GM21825 (cell line): ENCODE measurements at regions not wholly inside any gene's neighbourhood (a gene's known extent, or its start where the extent isn't known, plus 50 kb on each side); places are given as distances from the start of the nearest gene placed in this dataset.
"Not testable (repeated sequence)": the region's sequence is repeated elsewhere in the genome, so short reads cannot be mapped to it uniquely, and the experiment has no call there.

ENCODE experiments used
- ATAC-seq: cut with Tn5 transposase; IDR thresholded peaks from one replicate; pipeline ENCODE4 v1.9.1; 2021; ENCODE audit warnings: mild to moderate bottlenecking, moderate library complexity; ENCODE audit not compliant: unreplicated experiment

- no peak for ATAC-seq
These were observed 187.1 kb upstream of the HAAO start for GRCh38 chr2:42979416-42979869.

GRCh38 chr2:42978887-42979415, 186.6 kb upstream of the HAAO start:
- no peak for ATAC-seq

- ATAC-seq = no peak
These were observed 185.9 kb upstream of the HAAO start for GRCh38 chr2:42978175-42978886.

- ATAC-seq = no peak
These were observed 185.1 kb upstream of the HAAO start for GRCh38 chr2:42977270-42978174.

GRCh38 chr2:42976351-42976750, 184.0 kb upstream of the HAAO start:
- no peak for ATAC-seq

GRCh38 chr2:42974721-42975717, 182.6 kb upstream of the HAAO start:
- ATAC-seq = no peak

- no peak for ATAC-seq
These were observed 181.9 kb upstream of the HAAO start for GRCh38 chr2:42974169-42974720.

GRCh38 chr2:42973726-42974125, 181.3 kb upstream of the HAAO start:
- ATAC-seq = no peak

GRCh38 chr2:42972933-42973516, 180.6 kb upstream of the HAAO start:
- not testable (repeated sequence) for ATAC-seq

GRCh38 chr2:42971947-42972736, 179.8 kb upstream of the HAAO start:
- ATAC-seq = no peak

- ATAC-seq = no peak
These were observed 179.0 kb upstream of the HAAO start for GRCh38 chr2:42971381-42971780.

- ATAC-seq = no peak
These were observed 177.8 kb upstream of the HAAO start for GRCh38 chr2:42970151-42970550.

GRCh38 chr2:42969231-42970150, 177.1 kb upstream of the HAAO start:
- no peak for ATAC-seq

GRCh38 chr2:42967959-42968674, 175.7 kb upstream of the HAAO start:
- no peak for ATAC-seq

GRCh38 chr2:42965910-42966309, 173.5 kb upstream of the HAAO start:
- ATAC-seq = no peak

GRCh38 chr2:42965196-42965595, 172.8 kb upstream of the HAAO start:
- no peak for ATAC-seq

GRCh38 chr2:42964439-42965083, 172.2 kb upstream of the HAAO start:
- no peak for ATAC-seq
